NB4 (cell line): ENCODE measurements at regions not wholly inside any gene's neighbourhood (a gene's known extent, or its start where the extent isn't known, plus 50 kb on each side); places are given as distances from the start of the nearest gene placed in this dataset.

Source experiments
- CTCF ChIP-seq: IDR thresholded peaks from one replicate; pipeline ENCODE4 v1.5.1; 2012; ENCODE audit warnings: low read depth, low read length
- MYC ChIP-seq: IDR thresholded peaks from 2 replicates; pipeline ENCODE4 v1.6.1; 2011; ENCODE audit warnings: low read depth, low read length
- POLR2A ChIP-seq: IDR thresholded peaks from 2 replicates; pipeline ENCODE4 v1.6.1; 2011; ENCODE audit warnings: mild to moderate bottlenecking; ENCODE audit not compliant: insufficient read length; ENCODE audit errors: extremely low read depth

- TF ChIP-seq MYC (no peak), POLR2A (no peak), CTCF (no peak)
Measured at GRCh38 chr5:173689737-173690360, 73.4 kb upstream of the BOD1 start.
